ENCODE measurements at regions not wholly inside any gene's neighbourhood (a gene's known extent, or its start where the extent isn't known, plus 50 kb on each side); places are given as distances from the start of the nearest gene placed in this dataset.
"Not testable (repeated sequence)": the region's sequence is repeated elsewhere in the genome, so short reads cannot be mapped to it uniquely, and the experiment has no call there.

- no peak overlapping the region for H3K4me3 ChIP-seq (replicated peaks; ENCODE audit: insufficient read depth, low read length)
- TF ChIP-seq REST (IDR thresholded peaks at IDR 0.05; ENCODE audit: insufficient replicate concordance, low read depth) (no peak), POLR2AphosphoS5 (IDR thresholded peaks at IDR 0.05; ENCODE audit: low read depth) (no peak), CTCF (IDR thresholded peaks at IDR 0.05; ENCODE audit: insufficient read depth, low read length) (no peak), GABPA (IDR thresholded peaks at IDR 0.05; ENCODE audit: low read depth) (no peak), SPI1 (IDR thresholded peaks at IDR 0.05; ENCODE audit: borderline replicate concordance, low read depth) (no peak)
- H3K27me3 ChIP-seq (ENCODE audit: insufficient read depth, poor library complexity, severe bottlenecking), result no peaks in the 10 kb centered on the region
- no peak for DNase-seq (ENCODE audit: low read depth in 1 of 2, low spot score in 1 of 2)
- H3K27ac ChIP-seq (replicated peaks), result no peak overlapping the region
These were observed 72.7 kb upstream of the NREP start for GRCh38 chr5:111829701-111830100.

DNA sequence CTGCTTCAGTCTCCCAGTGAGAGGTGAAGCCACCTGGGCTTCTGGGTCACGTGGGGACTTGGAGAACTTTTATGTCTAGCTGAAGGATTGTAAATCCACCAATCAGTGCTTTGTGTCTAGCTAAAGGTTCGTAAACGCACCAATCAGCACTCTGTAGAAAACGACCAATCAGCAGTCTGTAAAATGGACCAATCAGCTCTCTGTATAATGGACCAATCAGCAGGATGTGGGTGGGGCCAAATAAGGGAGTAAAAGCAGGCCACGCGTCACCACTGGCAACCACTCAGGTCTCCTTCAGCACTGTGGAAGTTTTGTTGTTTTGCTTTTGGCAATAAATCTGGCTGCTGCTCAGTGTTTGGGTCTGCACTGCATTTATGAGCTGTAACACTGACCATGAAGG, 69.1 kb upstream of the NREP start:
- Histone ChIP-seq H3K4me3 (replicated peaks; ENCODE audit: insufficient read depth, low read length) (no peak overlapping the region), H3K27ac (replicated peaks) (no peak overlapping the region), H3K27me3 (ENCODE audit: insufficient read depth, poor library complexity, severe bottlenecking) (no peaks in the 10 kb centered on the region)
- DNase-seq (ENCODE audit: low read depth in 1 of 2, low spot score in 1 of 2), result no peak
- TF ChIP-seq CTCF (IDR thresholded peaks at IDR 0.05; ENCODE audit: insufficient read depth, low read length) (no peak), SPI1 (IDR thresholded peaks at IDR 0.05; ENCODE audit: borderline replicate concordance, low read depth) (no peak), GABPA (IDR thresholded peaks at IDR 0.05; ENCODE audit: low read depth) (no peak), REST (IDR thresholded peaks at IDR 0.05; ENCODE audit: insufficient replicate concordance, low read depth) (no peak), POLR2AphosphoS5 (IDR thresholded peaks at IDR 0.05; ENCODE audit: low read depth) (no peak)

- peak in 1 of 2 experiments; percentile 1 for DNase-seq (ENCODE audit: low read depth in 1 of 2, low spot score in 1 of 2)
- Histone ChIP-seq H3K4me3 (replicated peaks; ENCODE audit: insufficient read depth, low read length) (no peak overlapping the region), H3K27me3 (ENCODE audit: insufficient read depth, poor library complexity, severe bottlenecking) (no peaks in the 10 kb centered on the region), H3K27ac (replicated peaks) (no peak overlapping the region)
- TF ChIP-seq SPI1 (IDR thresholded peaks at IDR 0.05; ENCODE audit: borderline replicate concordance, low read depth), result no peak
- TF ChIP-seq REST (IDR thresholded peaks at IDR 0.05; ENCODE audit: insufficient replicate concordance, low read depth), result no peak
- no peak for TF ChIP-seq POLR2AphosphoS5 (IDR thresholded peaks at IDR 0.05; ENCODE audit: low read depth)
- no peak for TF ChIP-seq CTCF (IDR thresholded peaks at IDR 0.05; ENCODE audit: insufficient read depth, low read length)
- no peak for TF ChIP-seq GABPA (IDR thresholded peaks at IDR 0.05; ENCODE audit: low read depth)
These were observed 63.1 kb upstream of the NREP start for GRCh38 chr5:111820072-111820471.

- not testable (repeated sequence) for DNase-seq (ENCODE audit: low read depth in 1 of 2, low spot score in 1 of 2)
These were observed 62.0 kb upstream of the NREP start for GRCh38 chr5:111819028-111819427.

More at GRCh38 chr5:111819028-111819427, 62.0 kb upstream of the NREP start:
- not testable (repeated sequence) for H3K27me3 ChIP-seq (ENCODE audit: insufficient read depth, poor library complexity, severe bottlenecking); H3K4me3 ChIP-seq (replicated peaks; ENCODE audit: insufficient read depth, low read length); H3K27ac ChIP-seq (replicated peaks)
